Left kidney (tissue), 1 donor: ENCODE measurements at regions not wholly inside any gene's neighbourhood (a gene's known extent, or its start where the extent isn't known, plus 50 kb on each side); places are given as distances from the start of the nearest gene placed in this dataset.

Experiments
- DNase-seq: peaks from one replicate; pipeline ENCODE4 v3.0.0-alpha.2; 2013

- DNase-seq, result no peak
Measured at GRCh38 chr12:58268069-58268468, 326.7 kb downstream of the ATP23 start.

- DNase-seq, result no peak
Measured at GRCh38 chr12:58269476-58269875, 328.1 kb downstream of the ATP23 start.

GRCh38 chr12:58270966-58271705, 329.8 kb downstream of the ATP23 start:
- DNase-seq, result no peak

GRCh38 chr12:58272461-58272860, 331.1 kb downstream of the ATP23 start:
- no peak for DNase-seq

- DNase-seq, result no peak
Measured at GRCh38 chr12:58277231-58277630, 335.9 kb downstream of the ATP23 start.

- no peak for DNase-seq
Measured at GRCh38 chr12:58283553-58283952, 342.2 kb downstream of the ATP23 start.

- no peak for DNase-seq
Measured at GRCh38 chr12:58285551-58285950, 344.2 kb downstream of the ATP23 start.

GRCh38 chr12:58286353-58286752, 345.0 kb downstream of the ATP23 start:
- no peak for DNase-seq

GRCh38 chr12:58288190-58288589, 346.8 kb downstream of the ATP23 start:
- DNase-seq, result no peak

- no peak for DNase-seq
Measured at GRCh38 chr12:58291106-58291505, 349.7 kb downstream of the ATP23 start.

- DNase-seq, result no peak
Measured at GRCh38 chr12:58293308-58293982, 352.1 kb downstream of the ATP23 start.

GRCh38 chr12:58295268-58295667, 353.9 kb downstream of the ATP23 start:
- no peak for DNase-seq

- DNase-seq, result no peak
Measured at GRCh38 chr12:58296863-58297262, 355.5 kb downstream of the ATP23 start.

GRCh38 chr12:58298803-58299202, 357.4 kb downstream of the ATP23 start:
- no peak for DNase-seq

GRCh38 chr12:58299371-58299770, 358.0 kb downstream of the ATP23 start:
- no peak for DNase-seq

- no peak for DNase-seq
Measured at GRCh38 chr12:58301038-58301729, 359.8 kb downstream of the ATP23 start.

- DNase-seq, result no peak
Measured at GRCh38 chr12:58301730-58302122, 360.4 kb downstream of the ATP23 start.

GRCh38 chr12:58302487-58303011, 361.2 kb downstream of the ATP23 start:
- no peak for DNase-seq

GRCh38 chr12:58306266-58307000, 365.1 kb downstream of the ATP23 start:
- no peak for DNase-seq

GRCh38 chr12:58309806-58310205, 368.4 kb downstream of the ATP23 start:
- no peak for DNase-seq

GRCh38 chr12:58310368-58310767, 369.0 kb downstream of the ATP23 start:
- DNase-seq, result no peak
